ENCODE measurements at regions not wholly inside any gene's neighbourhood (a gene's known extent, or its start where the extent isn't known, plus 50 kb on each side); places are given as distances from the start of the nearest gene placed in this dataset.
"Not testable (repeated sequence)": the region's sequence is repeated elsewhere in the genome, so short reads cannot be mapped to it uniquely, and the experiment has no call there.

DNA sequence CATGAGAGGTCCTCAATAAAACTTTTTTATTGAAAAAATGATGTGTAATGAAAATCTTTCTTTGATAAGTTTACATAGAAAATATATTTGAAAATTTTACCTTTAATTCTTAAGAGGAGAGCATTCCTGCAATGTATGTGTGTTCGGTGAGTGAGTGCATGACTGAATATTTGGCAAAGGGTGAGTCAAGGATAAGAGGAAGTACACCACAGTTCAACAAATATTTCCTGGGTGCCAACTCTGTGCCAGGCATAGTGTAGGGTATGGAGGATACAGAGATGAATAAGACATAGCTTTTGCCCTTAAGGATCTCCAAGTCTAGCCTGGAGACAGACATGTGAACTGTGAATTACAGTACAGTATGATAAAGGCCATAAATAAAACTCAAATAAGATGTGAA, 84.7 kb upstream of the GPR101 start:
- intact Hi-C loops (cut with DNase I): no loop called here
- no peak for TF ChIP-seq POLR2A (IDR thresholded peaks at IDR 0.05)
- TF ChIP-seq, protein P1, sequence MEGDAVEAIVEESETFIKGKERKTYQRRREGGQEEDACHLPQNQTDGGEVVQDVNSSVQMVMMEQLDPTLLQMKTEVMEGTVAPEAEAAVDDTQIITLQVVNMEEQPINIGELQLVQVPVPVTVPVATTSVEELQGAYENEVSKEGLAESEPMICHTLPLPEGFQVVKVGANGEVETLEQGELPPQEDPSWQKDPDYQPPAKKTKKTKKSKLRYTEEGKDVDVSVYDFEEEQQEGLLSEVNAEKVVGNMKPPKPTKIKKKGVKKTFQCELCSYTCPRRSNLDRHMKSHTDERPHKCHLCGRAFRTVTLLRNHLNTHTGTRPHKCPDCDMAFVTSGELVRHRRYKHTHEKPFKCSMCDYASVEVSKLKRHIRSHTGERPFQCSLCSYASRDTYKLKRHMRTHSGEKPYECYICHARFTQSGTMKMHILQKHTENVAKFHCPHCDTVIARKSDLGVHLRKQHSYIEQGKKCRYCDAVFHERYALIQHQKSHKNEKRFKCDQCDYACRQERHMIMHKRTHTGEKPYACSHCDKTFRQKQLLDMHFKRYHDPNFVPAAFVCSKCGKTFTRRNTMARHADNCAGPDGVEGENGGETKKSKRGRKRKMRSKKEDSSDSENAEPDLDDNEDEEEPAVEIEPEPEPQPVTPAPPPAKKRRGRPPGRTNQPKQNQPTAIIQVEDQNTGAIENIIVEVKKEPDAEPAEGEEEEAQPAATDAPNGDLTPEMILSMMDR (IDR thresholded peaks at IDR 0.05): no peak
- peaks cover 0 to 15% (median 0%) of the 10 kb centered on the region in 9 donors for H3K27me3 ChIP-seq
- H3K36me3 ChIP-seq: no peaks in the 10 kb centered on the region
- no peak overlapping the region for H3K27ac ChIP-seq
- H3K4me3 ChIP-seq: no peak overlapping the region
- peaks cover 0 to 12% (median 0%) of the 10 kb centered on the region in 12 donors for H3K9me3 ChIP-seq
- WGBS, 4 donors: 55 to 87% (median 69%) methylated on average over 1 of the region's 1 CpG
- ATAC-seq (no peak), DNase-seq (no peak)
- H3K4me1 ChIP-seq: no peaks in the 10 kb centered on the region

DNA sequence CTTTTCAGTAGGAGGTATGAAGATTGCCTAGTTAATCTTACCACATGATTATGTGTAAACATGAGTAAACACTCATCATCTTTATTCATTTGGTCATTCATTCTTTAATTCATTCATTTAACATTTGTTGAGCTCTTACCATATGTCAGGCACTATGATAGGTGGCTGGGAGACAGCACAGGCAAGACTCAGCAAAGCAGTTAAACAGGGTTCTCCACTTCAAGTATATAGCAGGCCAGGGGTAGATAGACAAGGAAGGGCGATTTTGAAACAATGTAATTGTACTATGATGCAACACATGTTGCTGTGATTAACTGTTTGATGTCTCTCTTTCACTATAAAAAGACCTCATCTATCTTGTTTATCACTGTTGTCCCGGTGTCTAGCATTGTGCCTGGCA, 84.3 kb upstream of the GPR101 start:
- Histone ChIP-seq H3K36me3 (no peaks in the 10 kb centered on the region), H3K4me3 (no peak overlapping the region), H3K4me1 (no peaks in the 10 kb centered on the region), H3K27me3 (peaks cover 0 to 15% (median 0%) of the 10 kb centered on the region in 9 donors), H3K27ac (no peak overlapping the region), H3K9me3 (peaks cover 0 to 12% (median 0%) of the 10 kb centered on the region in 12 donors)
- ATAC-seq (no peak), DNase-seq (no peak)
- TF ChIP-seq, protein P1 (IDR thresholded peaks at IDR 0.05): no peak
- intact Hi-C loops (cut with DNase I): no loop called here
- 35 to 49% (median 42%) methylated on average over 2 of the region's 2 CpGs for WGBS, 4 donors

DNA sequence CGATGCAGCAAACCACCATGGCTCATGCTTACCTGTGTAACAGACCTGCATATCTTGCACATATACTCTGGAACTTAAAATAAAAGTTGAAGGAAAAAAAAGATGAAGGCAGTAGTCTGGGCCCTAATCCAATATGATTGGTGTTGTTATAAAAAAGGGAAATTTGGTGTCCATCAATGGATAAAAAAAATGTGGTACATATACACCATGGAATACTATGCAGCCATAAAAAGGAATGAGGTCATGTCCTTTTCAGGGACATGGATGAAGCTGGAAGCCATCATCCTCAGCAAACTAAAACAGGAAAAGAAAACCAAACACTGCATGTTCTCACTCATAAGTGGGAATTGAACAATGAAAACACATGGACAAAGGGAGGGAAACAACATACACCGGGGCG, 74.1 kb upstream of the GPR101 start:
- intact Hi-C loops (cut with DNase I); DNase-seq; H3K9me3 ChIP-seq; H3K27ac ChIP-seq; H3K36me3 ChIP-seq; H3K4me1 ChIP-seq; ATAC-seq; H3K27me3 ChIP-seq; H3K4me3 ChIP-seq: not testable (repeated sequence)
- WGBS, 4 donors: 89 to 96% (median 93%) methylated on average over 3 of the region's 3 CpGs

DNA sequence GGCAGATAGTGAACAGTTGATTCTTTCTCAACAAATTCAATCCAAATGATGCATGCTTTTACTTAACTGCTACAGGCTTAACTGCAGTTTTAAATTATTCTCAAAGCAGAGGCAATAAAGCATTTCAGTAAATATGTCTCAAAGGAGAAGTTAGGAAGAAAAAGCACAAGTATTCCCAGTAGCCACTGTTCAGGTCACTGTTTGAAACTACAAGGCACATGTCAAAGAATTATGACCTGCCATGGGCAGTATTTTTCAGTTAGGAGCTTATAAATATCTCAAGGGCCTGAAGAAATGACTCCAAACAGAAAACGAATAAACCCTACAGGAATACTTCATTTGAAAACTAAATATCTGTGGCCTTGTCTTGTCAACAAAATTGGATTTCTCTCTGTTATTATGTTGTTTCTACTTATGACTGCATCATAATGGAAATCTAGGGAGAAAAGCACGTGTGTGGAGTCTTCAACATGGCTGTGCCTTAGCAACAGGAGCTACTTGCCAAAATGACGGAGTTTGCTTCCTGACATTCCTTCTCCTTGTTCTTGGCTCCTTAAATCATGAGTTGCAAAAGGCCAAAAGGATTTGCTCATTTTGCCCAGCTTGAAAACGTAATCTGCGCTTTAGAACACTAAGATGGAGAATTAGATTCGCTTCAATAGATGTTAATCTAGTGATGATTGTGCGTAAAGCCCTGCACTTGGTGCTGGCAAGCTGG, 67.6 kb upstream of the GPR101 start:
- TF ChIP-seq, protein P1 (IDR thresholded peaks at IDR 0.05): no peak
- TF ChIP-seq POLR2A (IDR thresholded peaks at IDR 0.05): no peak
- Histone ChIP-seq H3K9me3 (no peaks in the 10 kb centered on the region), H3K36me3 (no peaks in the 10 kb centered on the region), H3K4me3 (no peak overlapping the region), H3K4me1 (no peaks in the 10 kb centered on the region), H3K27ac (no peak overlapping the region), H3K27me3 (peaks cover 0 to 22% (median 0%) of the 10 kb centered on the region in 9 donors)
- DNase-seq (no peak), ATAC-seq (no peak)
- 55 to 63% (median 57%) methylated on average over 7 of the region's 7 CpGs for WGBS, 4 donors
- intact Hi-C loops (cut with DNase I): no loop called here

Data from heart left ventricle (tissue), 16 donors.